HS-27A (cell line): ENCODE measurements at regions not wholly inside any gene's neighbourhood (a gene's known extent, or its start where the extent isn't known, plus 50 kb on each side); places are given as distances from the start of the nearest gene placed in this dataset.

Source experiments
- DNase-seq: peaks from one replicate; pipeline ENCODE4 v3.0.0-alpha.2; 2012; ENCODE audit warnings: low read depth, missing footprints

DNA sequence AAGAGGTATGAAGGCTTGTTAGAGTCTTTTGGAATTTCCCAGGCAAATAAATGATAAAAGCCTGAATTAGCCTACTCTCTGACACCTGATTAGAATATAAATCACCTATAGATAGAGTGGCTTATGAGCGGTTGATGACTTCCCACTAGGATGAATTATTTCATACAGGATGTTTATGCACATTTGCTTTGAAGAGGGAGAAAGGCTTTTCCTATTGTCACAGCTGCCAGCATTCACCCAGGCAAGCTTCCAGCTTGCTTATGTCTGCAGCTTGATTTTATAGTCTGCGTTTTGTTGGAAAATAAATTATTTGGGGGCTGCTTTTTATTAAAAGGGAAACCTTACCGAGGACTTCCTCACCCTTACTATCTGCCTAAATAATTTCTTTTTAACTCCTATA, 51.3 kb upstream of the EIF2S2 start:
- DNase-seq, result no peak

DNA sequence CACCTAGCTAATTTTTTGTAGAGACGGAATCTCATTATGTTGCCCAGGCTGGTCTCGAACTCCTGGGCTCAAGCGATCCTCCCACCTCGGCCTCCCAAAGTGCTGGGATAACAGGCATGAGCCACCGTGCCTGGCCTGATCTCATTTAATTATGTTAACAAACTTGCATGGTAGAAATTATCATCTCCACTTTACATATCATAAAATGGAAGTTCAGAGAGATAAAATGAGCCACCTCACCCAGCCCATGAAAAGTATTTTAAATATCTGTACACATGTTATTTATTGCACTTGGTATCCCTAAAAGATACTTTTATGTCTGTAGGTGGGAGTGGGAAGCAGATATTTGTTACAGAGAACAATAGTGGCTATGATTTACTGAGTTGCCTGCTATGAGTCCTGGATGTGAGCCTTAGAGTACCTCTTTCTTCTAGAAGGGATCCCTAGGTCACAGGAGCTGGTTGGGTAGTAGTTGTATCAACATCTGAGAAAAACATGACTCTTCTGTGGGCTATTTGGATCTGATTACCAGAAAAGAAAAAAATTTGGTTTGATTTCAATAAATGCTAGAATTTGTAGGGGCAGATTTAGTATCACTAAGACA, 52.4 kb upstream of the EIF2S2 start:
- DNase-seq, result no peak

DNA sequence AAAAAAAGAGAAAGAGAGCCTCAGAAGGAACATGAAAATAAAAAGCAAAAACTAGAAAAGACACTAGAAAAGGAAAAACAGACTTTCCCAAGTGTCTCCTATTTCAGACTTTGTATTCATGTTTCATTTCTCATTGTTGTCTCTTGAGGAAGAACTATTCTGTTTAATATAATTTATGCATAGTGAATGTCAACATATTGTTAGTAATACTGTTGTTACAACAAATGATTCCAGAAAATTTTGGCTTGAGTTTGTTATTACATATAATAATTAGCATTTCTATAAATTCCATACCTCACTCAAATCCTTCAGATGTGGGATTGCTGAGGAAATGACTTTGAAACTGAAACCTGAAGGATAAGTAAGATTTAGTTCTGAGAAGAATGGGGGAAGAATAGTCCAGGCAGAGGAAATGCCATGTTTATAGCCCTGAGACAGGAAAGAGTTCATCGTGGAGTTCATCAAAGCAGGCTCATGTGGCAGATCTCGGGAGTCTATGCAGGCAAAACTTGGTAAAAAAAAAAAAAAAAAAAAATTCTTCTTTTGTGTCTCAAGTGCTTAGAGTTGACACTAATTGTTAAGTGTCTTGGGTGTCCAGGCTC, 53.1 kb upstream of the EIF2S2 start:
- no peak for DNase-seq

DNA sequence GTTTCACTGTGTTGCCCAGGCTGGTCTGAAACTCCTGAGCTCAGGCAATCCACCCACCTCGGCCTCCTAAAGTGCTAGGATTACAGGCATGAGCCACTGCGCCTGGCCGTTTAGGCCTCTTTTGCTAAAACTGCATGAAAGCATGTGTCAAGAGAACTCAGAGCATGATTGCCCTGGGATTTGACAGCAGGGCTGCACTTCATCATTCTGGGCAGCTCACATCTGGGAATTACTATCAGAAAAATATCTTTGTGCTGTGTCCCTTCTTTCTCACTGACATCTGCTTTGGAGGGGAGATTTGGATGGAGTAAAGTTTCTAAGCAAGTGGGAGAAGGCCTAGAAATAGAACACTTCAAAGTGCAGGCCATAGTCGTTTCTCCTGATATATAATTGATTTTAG, 59.6 kb upstream of the EIF2S2 start:
- no peak for DNase-seq

DNA sequence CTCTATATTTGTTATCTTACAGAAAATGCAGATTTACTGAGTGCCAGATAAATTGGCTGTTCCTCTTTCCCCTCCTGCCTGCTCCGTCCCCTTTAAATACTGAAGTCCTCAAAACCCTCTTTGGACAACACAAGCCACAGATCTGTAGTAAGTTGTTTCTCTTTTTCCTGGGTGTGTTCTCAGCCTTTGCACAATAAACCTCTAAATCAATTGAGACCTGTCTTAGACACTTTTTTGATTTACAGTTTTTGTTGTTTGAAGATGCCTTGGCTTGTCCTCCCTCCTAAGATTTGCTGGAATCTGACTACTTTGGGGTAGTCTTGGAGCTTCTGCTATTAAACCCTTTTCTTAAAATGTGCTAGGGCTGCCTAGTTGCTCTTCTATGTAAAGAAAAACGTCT, 60.9 kb upstream of the EIF2S2 start:
- no peak for DNase-seq

DNA sequence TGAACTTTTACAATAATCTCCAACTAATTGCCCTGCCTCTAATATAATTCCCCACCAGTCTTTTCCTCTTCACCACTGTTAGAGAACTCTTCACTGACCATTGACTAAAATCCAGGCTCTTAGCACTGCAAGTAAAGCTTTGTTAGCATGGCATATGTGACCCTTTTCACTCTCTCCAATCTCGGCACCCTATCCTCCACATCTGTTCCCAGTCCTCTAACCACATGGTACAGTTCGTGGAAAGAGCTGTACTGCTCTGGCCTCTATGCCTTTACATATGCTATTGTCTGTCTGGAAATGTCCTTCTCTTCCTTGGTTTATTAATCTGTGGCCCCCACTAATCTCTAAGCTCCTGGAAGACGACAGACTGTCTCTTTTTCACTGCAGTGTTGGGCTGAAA, 63.0 kb upstream of the EIF2S2 start:
- DNase-seq, result no peak

DNA sequence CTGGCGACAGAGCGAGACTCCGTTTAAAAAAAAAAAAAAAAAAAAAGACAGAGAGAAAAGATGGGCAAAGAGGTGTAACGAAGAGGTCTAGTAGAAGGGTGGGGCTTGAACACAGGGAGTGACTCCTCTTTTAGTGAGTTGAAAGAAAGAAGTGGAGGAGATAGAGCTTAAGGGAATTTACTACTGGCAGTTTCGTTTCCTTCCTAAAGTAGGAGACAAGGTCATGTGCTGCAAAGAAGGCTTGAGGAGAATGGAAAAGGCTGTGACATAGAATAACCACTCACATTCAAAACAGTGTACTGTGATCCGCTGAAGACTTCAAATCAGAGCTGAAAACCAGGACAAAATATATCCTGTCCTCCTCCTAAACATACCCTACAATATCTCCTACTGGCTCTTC, 63.8 kb upstream of the EIF2S2 start:
- no peak for DNase-seq

DNA sequence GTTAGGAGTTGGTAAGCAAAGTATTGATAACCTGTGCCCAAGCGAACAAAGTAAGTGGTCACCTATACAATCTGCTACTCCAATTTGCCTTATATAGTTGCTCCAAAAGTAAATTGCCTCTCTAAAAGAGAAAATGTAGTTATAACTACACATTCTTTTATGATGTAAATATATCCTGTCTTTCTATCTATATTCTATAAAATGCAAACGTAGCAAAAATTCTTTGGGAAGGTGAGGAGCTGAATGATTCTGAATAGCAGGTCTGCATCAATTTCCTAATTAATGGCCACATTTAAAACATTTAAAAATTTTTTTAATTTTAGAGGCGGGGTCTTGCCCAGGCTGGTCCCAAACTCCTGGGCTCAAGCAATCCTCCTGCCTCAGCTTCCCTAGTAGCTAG, 64.2 kb upstream of the ASIP start:
- no peak for DNase-seq

DNA sequence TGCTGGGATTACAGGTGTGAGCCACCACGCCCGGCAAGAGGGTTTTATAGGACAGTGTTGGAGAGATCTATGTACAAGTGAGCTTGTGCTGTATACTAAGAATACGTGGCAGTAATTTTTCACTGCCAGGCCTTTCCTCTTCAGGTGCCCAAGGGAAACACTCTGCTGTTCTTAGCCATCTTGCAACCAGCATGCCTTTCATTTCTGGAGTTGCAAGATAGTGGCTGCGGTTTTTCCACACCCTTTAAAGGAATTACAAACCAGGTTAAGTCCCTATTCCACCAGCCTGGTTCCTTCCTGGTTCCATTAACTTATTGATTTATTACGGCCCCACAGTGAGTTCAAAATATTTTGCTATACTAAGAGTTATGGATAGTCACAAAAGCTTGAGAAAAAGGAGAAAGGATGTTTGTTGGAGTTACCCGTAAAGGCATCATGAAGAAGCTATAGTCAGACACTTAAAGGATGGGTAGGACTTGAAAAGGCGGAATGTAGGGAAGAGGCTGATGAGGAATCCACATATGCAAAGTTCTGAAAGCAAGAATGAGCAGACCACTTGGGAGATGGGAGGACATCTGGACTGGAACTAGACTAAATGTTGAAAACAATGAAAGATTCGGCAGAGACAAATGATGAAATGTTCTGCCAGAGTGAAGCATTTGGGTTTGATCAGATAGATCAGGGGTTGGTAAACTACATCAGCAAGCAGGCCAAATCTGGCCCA, 61.4 kb upstream of the ASIP start:
- no peak for DNase-seq

DNA sequence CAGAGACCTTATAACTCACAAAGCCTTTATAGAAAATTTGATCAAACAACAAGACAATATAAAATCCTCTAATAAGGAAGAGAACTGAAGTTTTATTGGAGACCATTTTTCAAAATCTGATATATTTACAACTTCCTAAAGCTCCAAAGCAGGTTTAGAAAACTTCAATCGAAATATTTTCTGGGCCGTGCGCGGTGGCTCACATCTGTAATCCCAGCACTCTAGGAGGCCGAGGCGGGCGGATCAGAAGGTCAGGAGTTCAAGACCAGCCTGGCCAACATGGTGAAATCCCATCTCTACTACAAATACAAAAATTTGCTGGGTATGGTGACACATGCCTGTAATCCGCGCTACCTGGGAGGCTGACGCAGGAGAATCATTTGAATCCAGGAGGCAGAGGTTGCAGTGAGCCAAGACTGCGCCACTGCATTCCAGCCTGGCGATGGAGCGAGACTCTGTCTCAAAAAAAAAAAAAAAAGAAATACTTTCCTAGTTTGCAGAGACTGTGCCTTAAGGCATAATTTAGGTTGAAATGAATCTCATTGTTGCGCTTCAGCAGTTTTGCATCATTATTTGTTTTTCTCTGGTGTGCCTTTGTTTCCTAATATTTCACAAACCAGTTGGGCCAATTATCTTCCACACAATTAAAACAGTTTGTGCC, 60.6 kb upstream of the ASIP start:
- DNase-seq, result no peak

DNA sequence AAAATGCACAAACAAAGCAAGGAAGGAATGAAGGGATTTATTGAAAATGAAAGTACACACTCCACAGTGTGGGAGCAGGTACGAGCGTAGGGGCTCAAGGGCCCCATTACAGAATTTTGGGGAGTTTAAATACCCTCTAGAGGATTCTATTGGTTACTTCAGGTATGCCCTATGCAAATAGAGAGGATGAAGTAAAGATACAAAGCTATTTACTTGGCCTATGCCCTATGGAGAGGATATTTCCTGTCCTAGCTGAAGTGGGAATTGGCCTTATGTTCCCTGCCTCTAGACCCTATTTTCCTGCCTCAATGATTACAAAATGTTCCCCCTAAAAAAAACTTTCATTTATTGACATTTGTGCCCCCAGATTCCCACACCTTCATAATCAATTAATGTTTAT, 59.7 kb upstream of the ASIP start:
- DNase-seq, result no peak

DNA sequence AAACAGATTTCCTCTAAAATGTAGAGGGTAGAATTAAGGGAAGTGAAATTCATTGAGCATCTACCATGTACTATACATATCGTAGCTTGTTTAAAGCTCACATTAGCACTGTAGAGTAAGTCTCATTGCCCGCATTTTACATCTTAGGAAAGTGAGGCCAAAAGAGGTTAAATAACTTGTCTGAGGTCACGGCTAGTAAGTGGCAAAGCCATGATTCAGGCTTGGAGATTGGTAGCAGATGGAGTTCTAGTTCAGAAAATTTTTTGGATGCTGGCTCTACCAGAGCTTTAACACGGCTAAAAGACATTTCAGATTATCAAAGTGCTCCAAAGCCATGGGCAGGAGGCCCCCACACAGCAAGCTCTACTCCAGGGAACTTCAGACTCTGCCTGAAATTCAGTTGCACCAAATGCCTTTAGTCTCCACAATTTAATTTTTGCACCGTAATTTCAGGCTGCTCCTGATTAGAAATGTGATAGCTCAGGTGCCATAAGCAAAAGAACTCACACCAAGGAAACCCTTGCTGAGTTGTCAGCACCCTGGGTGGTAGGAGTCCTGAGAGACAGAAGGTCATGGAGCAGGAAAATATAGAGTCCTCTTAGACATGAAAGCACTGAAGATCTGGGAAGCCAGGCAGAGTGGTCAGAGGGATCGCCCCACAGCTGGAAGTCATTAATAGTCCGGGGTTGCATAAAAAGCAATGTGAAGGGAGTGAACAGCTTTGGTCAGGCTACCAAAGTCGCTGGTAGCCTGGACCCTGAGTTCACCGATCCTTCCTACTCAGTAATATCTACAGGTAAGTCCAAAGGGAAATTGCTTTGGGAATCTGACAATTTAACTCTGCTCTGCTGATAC, 55.2 kb upstream of the ASIP start:
- no peak for DNase-seq

DNA sequence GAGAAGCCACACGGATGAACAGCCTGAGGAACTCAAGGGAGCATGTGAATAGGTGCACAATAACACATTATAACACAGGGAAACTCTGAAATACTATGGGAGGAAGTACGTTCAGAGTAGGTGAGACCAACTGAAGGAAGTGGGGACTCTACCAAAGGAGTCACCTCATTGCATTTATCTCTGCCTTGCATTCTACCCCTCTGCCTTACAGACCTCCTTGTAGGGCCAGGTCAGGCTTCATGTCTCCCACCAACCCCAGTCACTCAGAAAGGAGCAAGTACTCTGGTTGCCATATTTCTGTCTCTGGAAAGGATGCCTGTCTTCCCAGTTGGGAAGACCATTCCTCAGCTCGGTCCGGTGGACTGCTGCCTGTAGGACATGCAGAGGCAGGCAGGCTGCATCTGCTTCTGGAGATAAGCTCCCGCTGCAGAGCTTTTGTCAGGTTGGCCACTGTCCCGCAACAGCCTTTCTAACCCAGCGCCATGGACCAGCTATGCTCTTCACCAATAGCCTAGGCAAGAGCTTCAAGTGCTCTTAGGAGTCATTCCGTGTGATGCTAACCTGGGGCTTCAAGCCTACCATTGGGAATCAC, 51.6 kb upstream of the ASIP start:
- DNase-seq, result no peak

DNA sequence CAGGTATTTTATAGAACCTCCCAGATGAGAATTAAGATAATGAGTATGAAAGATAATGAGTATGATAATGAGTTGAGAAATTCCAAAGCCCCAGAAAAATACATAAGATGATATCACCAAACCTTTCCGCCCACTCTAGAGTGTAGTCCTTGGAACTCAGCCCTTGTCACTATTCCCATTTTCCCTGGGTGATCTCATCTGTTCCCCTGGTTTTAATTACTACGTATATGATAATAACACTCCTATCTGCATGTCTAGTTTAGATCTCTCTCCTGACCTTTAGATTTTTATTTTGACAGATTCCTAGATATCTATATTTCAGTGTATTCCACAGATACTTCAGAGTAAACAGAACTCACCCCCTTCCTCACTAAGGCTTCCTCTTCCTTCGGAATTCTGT, 51.0 kb upstream of the ASIP start:
- DNase-seq, result no peak

DNA sequence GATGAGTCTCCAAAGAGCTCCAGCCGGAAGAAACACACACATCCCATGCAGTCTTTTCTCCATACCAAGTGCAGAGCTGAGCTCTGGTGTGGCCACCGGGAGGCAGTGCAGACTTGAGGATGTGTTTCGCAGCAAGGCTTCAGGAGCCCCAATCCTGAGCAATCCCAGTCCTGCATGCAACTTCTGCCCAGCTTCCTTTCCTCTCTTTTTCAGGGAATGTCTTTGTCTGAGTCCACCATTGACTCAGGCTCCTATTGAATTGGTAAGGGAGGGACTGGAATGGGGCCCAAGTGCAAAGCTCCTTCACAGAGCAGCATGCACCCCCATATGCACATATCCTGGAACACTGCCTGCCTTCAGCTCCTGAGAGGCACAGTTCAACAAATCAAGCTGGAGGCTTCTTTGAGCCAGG, 50.5 kb upstream of the ASIP start:
- peak; percentile 35 for DNase-seq
